ENCODE measurements at regions not wholly inside any gene's neighbourhood (a gene's known extent, or its start where the extent isn't known, plus 50 kb on each side); places are given as distances from the start of the nearest gene placed in this dataset.

- TF ChIP-seq FOXM1 (IDR thresholded peaks at IDR 0.05; ENCODE audit: borderline replicate concordance, low read depth): no peak
Measured at GRCh38 chr6:164721460-164721859, 587.9 kb downstream of the C6orf118 start.

GRCh38 chr6:164700497-164700896 is 608.9 kb downstream of the C6orf118 start:
- TF ChIP-seq CREB1 (IDR thresholded peaks at IDR 0.05; ENCODE audit: low read depth) (no peak), YY1 (IDR thresholded peaks at IDR 0.05; ENCODE audit: low read depth) (no peak), REST (IDR thresholded peaks at IDR 0.05; ENCODE audit: low read depth) (no peak), TAF1 (IDR thresholded peaks at IDR 0.05; ENCODE audit: low read depth) (no peak), USF1 (IDR thresholded peaks at IDR 0.05) (no peak), MAX (IDR thresholded peaks at IDR 0.05) (no peak), NFIC (IDR thresholded peaks at IDR 0.05) (no peak)

GRCh38 chr6:164695896-164696295 is 613.5 kb downstream of the C6orf118 start:
- TF ChIP-seq RAD21 (IDR thresholded peaks at IDR 0.05; ENCODE audit: low read depth) (no peak), EP300 (IDR thresholded peaks at IDR 0.05; ENCODE audit: borderline replicate concordance) (no peak), TAF1 (IDR thresholded peaks at IDR 0.05; ENCODE audit: low read depth) (no peak), ZBTB7A (IDR thresholded peaks at IDR 0.05; ENCODE audit: low read depth) (no peak), USF1 (IDR thresholded peaks at IDR 0.05) (no peak), CEBPB (IDR thresholded peaks at IDR 0.05) (no peak), NFIC (IDR thresholded peaks at IDR 0.05) (no peak), REST (IDR thresholded peaks at IDR 0.05; ENCODE audit: low read depth) (no peak), CREB1 (IDR thresholded peaks at IDR 0.05; ENCODE audit: low read depth) (no peak), MAX (IDR thresholded peaks at IDR 0.05) (no peak), TCF12 (IDR thresholded peaks at IDR 0.05; ENCODE audit: low read depth) (no peak), EGR1 (IDR thresholded peaks at IDR 0.05) (no peak)

- TF ChIP-seq RAD21 (IDR thresholded peaks at IDR 0.05; ENCODE audit: low read depth) (no peak), EGR1 (IDR thresholded peaks at IDR 0.05) (no peak), TAF1 (IDR thresholded peaks at IDR 0.05; ENCODE audit: low read depth) (no peak), FOXM1 (IDR thresholded peaks at IDR 0.05; ENCODE audit: borderline replicate concordance, low read depth) (no peak), CREB1 (IDR thresholded peaks at IDR 0.05; ENCODE audit: low read depth) (no peak), TCF12 (IDR thresholded peaks at IDR 0.05; ENCODE audit: low read depth) (no peak), CEBPB (IDR thresholded peaks at IDR 0.05) (no peak), ZBTB7A (IDR thresholded peaks at IDR 0.05; ENCODE audit: low read depth) (no peak), YY1 (IDR thresholded peaks at IDR 0.05; ENCODE audit: low read depth) (no peak), REST (IDR thresholded peaks at IDR 0.05; ENCODE audit: low read depth) (no peak), USF1 (IDR thresholded peaks at IDR 0.05) (no peak), EP300 (IDR thresholded peaks at IDR 0.05; ENCODE audit: borderline replicate concordance) (no peak), MAX (IDR thresholded peaks at IDR 0.05) (no peak), NFIC (IDR thresholded peaks at IDR 0.05) (no peak), TEAD4 (IDR thresholded peaks at IDR 0.05) (no peak)
Measured at GRCh38 chr6:164694386-164694785, 615.0 kb downstream of the C6orf118 start.
